ENCODE measurements at regions not wholly inside any gene's neighbourhood (a gene's known extent, or its start where the extent isn't known, plus 50 kb on each side); places are given as distances from the start of the nearest gene placed in this dataset.

DNA sequence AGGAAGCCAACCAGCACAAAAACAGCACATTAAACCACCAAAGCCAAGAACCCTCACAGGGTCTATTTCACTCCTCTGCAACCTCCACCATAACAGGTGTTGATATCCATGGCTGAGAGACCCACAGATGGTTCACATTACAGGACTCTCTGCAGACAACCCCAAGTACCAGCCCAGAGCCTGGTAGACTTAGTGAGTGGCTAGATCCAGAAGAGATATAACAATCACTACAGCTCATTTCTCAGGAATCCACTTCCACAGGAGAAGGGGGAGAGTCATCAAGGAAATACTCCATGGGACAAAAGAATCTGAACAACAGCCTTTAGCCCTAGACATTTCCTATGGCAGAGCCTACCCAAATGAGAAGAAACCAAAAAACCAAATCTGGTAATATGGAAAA, 168.1 kb upstream of the CD96 start:
- no peak for DNase-seq (ENCODE audit: low read depth in 1 of 2, low spot score in 1 of 2)
- Histone ChIP-seq H3K4me1 (ENCODE audit: low read depth) (no peaks in the 10 kb centered on the region), H3K36me3 (no peaks in the 10 kb centered on the region), H3K27me3 (no peaks in the 10 kb centered on the region), H3K9me3 (ENCODE audit: low read depth) (no peaks in the 10 kb centered on the region), H3K27ac (no peak overlapping the region), H3K4me3 (no peak overlapping the region)
- no peak for TF ChIP-seq CTCF (IDR thresholded peaks at IDR 0.05; ENCODE audit: low read depth, low read length)

DNA sequence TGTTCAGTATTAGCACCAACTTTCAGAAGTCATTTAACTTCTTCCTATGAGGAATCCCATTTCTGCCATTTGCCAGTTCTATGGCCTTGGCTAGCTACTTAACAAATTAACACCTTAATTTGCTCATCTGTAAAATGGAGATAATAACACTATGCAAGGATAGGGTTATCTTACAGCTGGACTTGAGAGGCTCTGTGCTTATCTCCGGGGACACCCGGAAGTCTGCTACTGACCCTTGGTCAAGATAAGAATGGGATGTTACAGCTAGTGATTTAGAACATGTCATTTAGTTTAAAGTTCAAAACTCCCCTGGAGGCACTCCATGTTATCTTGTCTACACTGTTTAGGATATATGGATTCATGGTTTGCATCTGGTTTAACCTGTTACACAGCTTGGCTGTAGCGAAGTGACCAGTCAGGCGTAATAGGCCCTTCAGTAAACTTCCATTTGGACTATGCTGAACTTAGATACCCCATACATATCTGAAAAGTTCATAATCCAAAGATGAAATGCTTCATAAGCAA, 156.0 kb upstream of the CD96 start:
- Histone ChIP-seq H3K9me3 (ENCODE audit: low read depth) (no peaks in the 10 kb centered on the region), H3K27ac (no peak overlapping the region), H3K36me3 (no peaks in the 10 kb centered on the region), H3K4me3 (no peak overlapping the region), H3K4me1 (ENCODE audit: low read depth) (no peaks in the 10 kb centered on the region), H3K27me3 (no peaks in the 10 kb centered on the region)
- no peak for TF ChIP-seq CTCF (IDR thresholded peaks at IDR 0.05; ENCODE audit: low read depth, low read length)
- DNase-seq (ENCODE audit: low read depth in 1 of 2, low spot score in 1 of 2) = no peak

- H3K36me3 ChIP-seq = no peaks in the 10 kb centered on the region
- no peak overlapping the region for H3K4me3 ChIP-seq
- no peak for DNase-seq (ENCODE audit: low read depth in 1 of 2, low spot score in 1 of 2)
- H3K27me3 ChIP-seq = no peaks in the 10 kb centered on the region
- no peaks in the 10 kb centered on the region for H3K9me3 ChIP-seq (ENCODE audit: low read depth)
- TF ChIP-seq CTCF (IDR thresholded peaks at IDR 0.05; ENCODE audit: low read depth, low read length) = no peak
- H3K4me1 ChIP-seq (ENCODE audit: low read depth) = no peaks in the 10 kb centered on the region
- no peak overlapping the region for H3K27ac ChIP-seq
Observed at GRCh38 chr3:111392894-111393398, 149.1 kb upstream of the CD96 start.

- no peak overlapping the region for H3K4me3 ChIP-seq
- H3K27me3 ChIP-seq = no peaks in the 10 kb centered on the region
- H3K4me1 ChIP-seq (ENCODE audit: low read depth) = no peaks in the 10 kb centered on the region
- no peaks in the 10 kb centered on the region for H3K9me3 ChIP-seq (ENCODE audit: low read depth)
- no peak for DNase-seq (ENCODE audit: low read depth in 1 of 2, low spot score in 1 of 2)
- H3K36me3 ChIP-seq = no peaks in the 10 kb centered on the region
- no peak for TF ChIP-seq CTCF (IDR thresholded peaks at IDR 0.05; ENCODE audit: low read depth, low read length)
- H3K27ac ChIP-seq = no peak overlapping the region
Observed at GRCh38 chr3:111412656-111413055, 129.3 kb upstream of the CD96 start.

GRCh38 chr3:111414531-111414930, 127.5 kb upstream of the CD96 start:
- Histone ChIP-seq H3K4me3 (no peak overlapping the region), H3K27ac (no peak overlapping the region), H3K9me3 (ENCODE audit: low read depth) (no peaks in the 10 kb centered on the region), H3K27me3 (no peaks in the 10 kb centered on the region), H3K4me1 (ENCODE audit: low read depth) (no peaks in the 10 kb centered on the region), H3K36me3 (no peaks in the 10 kb centered on the region)
- no peak for DNase-seq (ENCODE audit: low read depth in 1 of 2, low spot score in 1 of 2)
- TF ChIP-seq CTCF (IDR thresholded peaks at IDR 0.05; ENCODE audit: low read depth, low read length) = no peak

GRCh38 chr3:111415018-111415417, 127.0 kb upstream of the CD96 start:
- H3K27me3 ChIP-seq = no peaks in the 10 kb centered on the region
- no peaks in the 10 kb centered on the region for H3K4me1 ChIP-seq (ENCODE audit: low read depth)
- DNase-seq (ENCODE audit: low read depth in 1 of 2, low spot score in 1 of 2) = no peak
- no peaks in the 10 kb centered on the region for H3K9me3 ChIP-seq (ENCODE audit: low read depth)
- H3K4me3 ChIP-seq = no peak overlapping the region
- no peak for TF ChIP-seq CTCF (IDR thresholded peaks at IDR 0.05; ENCODE audit: low read depth, low read length)
- no peaks in the 10 kb centered on the region for H3K36me3 ChIP-seq
- no peak overlapping the region for H3K27ac ChIP-seq

All from cardiac muscle cell (in vitro differentiated cells and primary cell).